IMR-90 (cell line): ENCODE measurements at regions not wholly inside any gene's neighbourhood (a gene's known extent, or its start where the extent isn't known, plus 50 kb on each side); places are given as distances from the start of the nearest gene placed in this dataset.

Experiments
- ATAC-seq: fragments of 200-7000 bp; cut with Tn5 transposase; 2 replicates; pipeline ENCODE4 v1.9.1; 2020; ENCODE audit warnings: low read depth, mild to moderate bottlenecking, moderate library complexity
- BruUV-seq: library from RNA; stranded (reverse); fragments of 400-500 nt; replicated peaks from 2 replicates; lab custom pipeline; 2021; lab: Mats Ljungman, UMichigan
- CTCF ChIA-PET: fragments of 300-600 bp; formaldehyde crosslinking; extraction: SDS; loops from one replicate; lab custom pipeline; 2021; ENCODE audit warnings: antibody characterized with exemption; lab: Yijun Ruan, JAX
- POLR2A ChIA-PET: fragments of 300-600 bp; sonication (Branson Sonifier 250); formaldehyde crosslinking; loops from one replicate; lab custom pipeline; 2022; ENCODE audit warnings: antibody characterized with exemption; ENCODE audit not compliant: unreplicated experiment; lab: Charles Lee
- DNase-seq: peaks from one replicate; pipeline ENCODE4 v3.0.0; 2013
- H2AFZ ChIP-seq: replicated peaks from 2 replicates; pipeline ENCODE3; 2013; ENCODE audit warnings: low read length, mild to moderate bottlenecking; ENCODE audit not compliant: poor library complexity
- H2AK5ac ChIP-seq: 2 replicates; pipeline ENCODE4 v1.6.1; 2013; ENCODE audit warnings: low read depth, low read length, inconsistent platforms
- H2AK9ac ChIP-seq: replicated peaks from 2 replicates; pipeline ENCODE3; 2013; ENCODE audit warnings: mild to moderate bottlenecking, low read depth, low read length, moderate library complexity; ENCODE audit not compliant: poor library complexity
- H2BK120ac ChIP-seq: 2 replicates; pipeline ENCODE4 v1.6.1; 2013; ENCODE audit warnings: low read depth, low read length, inconsistent platforms
- H2BK15ac ChIP-seq: 3 replicates; pipeline ENCODE4 v1.6.1; 2013; ENCODE audit warnings: low read depth, low read length, inconsistent platforms
- H2BK20ac ChIP-seq: 2 replicates; pipeline ENCODE4 v1.6.1; 2013; ENCODE audit warnings: low read depth, mild to moderate bottlenecking, inconsistent platforms, low read length, moderate library complexity
- H2BK5ac ChIP-seq: 2 replicates; pipeline ENCODE4 v1.6.1; 2013; ENCODE audit warnings: mild to moderate bottlenecking, low read depth, low read length, inconsistent platforms; ENCODE audit not compliant: poor library complexity, severe bottlenecking
- H3K14ac ChIP-seq: replicated peaks from 2 replicates; pipeline ENCODE4 v1.6.1; 2013; ENCODE audit warnings: low read depth, low read length, inconsistent platforms
- H3K18ac ChIP-seq: 2 replicates; pipeline ENCODE4 v1.6.1; 2013; ENCODE audit warnings: low read depth, low read length, control low read depth
- H3K23ac ChIP-seq: 2 replicates; pipeline ENCODE4 v1.6.1; 2013; ENCODE audit warnings: low read depth, low read length, inconsistent platforms
- H3K27ac ChIP-seq: 2 replicates; pipeline ENCODE4 v1.5.1; 2013; ENCODE audit warnings: mild to moderate bottlenecking, control low read depth, low read length; ENCODE audit not compliant: insufficient read depth
- H3K27me3 ChIP-seq: 2 replicates; pipeline ENCODE4 v1.6.1; 2013; ENCODE audit warnings: low read length; ENCODE audit not compliant: control insufficient read depth, insufficient read depth
- H3K36me3 ChIP-seq: 2 replicates; pipeline ENCODE4 v1.6.1; 2013; ENCODE audit warnings: low read length, mixed read lengths; ENCODE audit not compliant: control insufficient read depth, insufficient read depth
- H3K4ac ChIP-seq: 2 replicates; pipeline ENCODE4 v1.6.1; 2013; ENCODE audit warnings: low read depth, low read length, inconsistent platforms
- H3K4me1 ChIP-seq: 2 replicates; pipeline ENCODE4 v1.6.1; 2013; ENCODE audit warnings: low read length, mixed read lengths; ENCODE audit not compliant: control insufficient read depth, insufficient read depth
- H3K4me2 ChIP-seq: 2 replicates; pipeline ENCODE4 v1.6.1; 2013; ENCODE audit warnings: low read depth, mild to moderate bottlenecking, control low read depth, low read length, moderate library complexity
- H3K4me3 ChIP-seq: 2 replicates; pipeline ENCODE4 v1.5.1; 2013; ENCODE audit warnings: low read depth, mild to moderate bottlenecking, control low read depth, low read length, moderate library complexity; ENCODE audit not compliant: insufficient read depth
- H3K56ac ChIP-seq: 2 replicates; pipeline ENCODE4 v1.6.1; 2013; ENCODE audit warnings: low read length, inconsistent platforms; ENCODE audit not compliant: insufficient read depth; ENCODE audit errors: extremely low read depth
- H3K79me1 ChIP-seq, 2 experiments: 2 replicates each; pipeline ENCODE4 v1.6.1; 2013; ENCODE audit warnings: low read length in 2 of 2, inconsistent platforms in 1 of 2, low read depth in 1 of 2
- H3K9ac ChIP-seq: 2 replicates; pipeline ENCODE4 v1.6.1; 2013; ENCODE audit warnings: low read depth, low read length, control low read depth
- H3K9me1 ChIP-seq: 2 replicates; pipeline ENCODE4 v1.6.1; 2013; ENCODE audit warnings: low read length, inconsistent platforms; ENCODE audit not compliant: insufficient read depth
- H3K9me3 ChIP-seq: 2 replicates; pipeline ENCODE4 v1.6.1; 2013; ENCODE audit warnings: low read length; ENCODE audit not compliant: control insufficient read depth, insufficient read depth
- H4K20me1 ChIP-seq: 2 replicates; pipeline ENCODE4 v1.6.1; 2013; ENCODE audit warnings: low read length, inconsistent platforms; ENCODE audit not compliant: insufficient read depth
- H4K5ac ChIP-seq: 2 replicates; pipeline ENCODE4 v1.6.1; 2013; ENCODE audit warnings: mild to moderate bottlenecking, low read depth, low read length, control low read depth
- H4K8ac ChIP-seq, 2 experiments: 2 replicates each; pipeline ENCODE4 v1.6.1; 2013; ENCODE audit warnings: low read depth in 2 of 2, low read length in 2 of 2, control low read depth in 1 of 2, inconsistent platforms in 1 of 2
- H4K91ac ChIP-seq: 2 replicates; pipeline ENCODE4 v1.6.1; 2013; ENCODE audit warnings: low read depth, low read length, inconsistent platforms; ENCODE audit not compliant: insufficient read depth
- FOS ChIP-seq: fragments of 150-350 bp; IDR thresholded peaks from 2 replicates; pipeline ENCODE4 v1.6.1; 2016; ENCODE audit warnings: low read depth, low read length
- MAFK ChIP-seq: IDR thresholded peaks from 2 replicates; pipeline ENCODE4 v1.6.1; 2012; ENCODE audit warnings: low read depth, low read length, improper control_type of control experiment
- MAZ ChIP-seq: IDR thresholded peaks from 2 replicates; pipeline ENCODE4 v1.6.1; 2012; ENCODE audit warnings: low read depth, mild to moderate bottlenecking, low read length, improper control_type of control experiment, moderate library complexity, borderline replicate concordance
- POLR2A ChIP-seq: IDR thresholded peaks from 2 replicates; pipeline ENCODE4 v1.6.1; 2012; ENCODE audit warnings: mild to moderate bottlenecking, low read depth, low read length
- RCOR1 ChIP-seq: IDR thresholded peaks from 2 replicates; pipeline ENCODE4 v1.6.1; 2012; ENCODE audit warnings: mild to moderate bottlenecking, low read length, improper control_type of control experiment; ENCODE audit not compliant: insufficient replicate concordance
- RFX5 ChIP-seq: IDR thresholded peaks from 2 replicates; pipeline ENCODE4 v1.8.0; 2012; ENCODE audit warnings: low read depth, mild to moderate bottlenecking, low read length, moderate library complexity
- WGBS, 2 experiments: methylation state at CpG; one replicate each; pipeline versions ENCODE4 v1.1.5 to v1.1.7; 2013; ENCODE audit warnings: missing lambda C conversion rate in 2 of 2; ENCODE audit not compliant: insufficient read length in 1 of 2; ENCODE audit errors: extremely low coverage in 2 of 2; 5-methylcytosine and 5-hydroxymethylcytosine counted together
- dilution Hi-C: fragments of 300-500 bp; cut with HindIII; formaldehyde crosslinking; loops from one replicate; pipeline ENCODE4 v1.14.3; 2018; ENCODE audit warnings: low sequenced_read_pairs; ENCODE audit not compliant: unreplicated experiment
- in situ Hi-C: fragments of 300-500 bp; cut with MboI; formaldehyde crosslinking; loops from 3 replicates; pipeline ENCODE4 v1.14.3; 2019; ENCODE audit warnings: low sequenced_read_pairs, inconsistent platforms, mixed read lengths
- intact Hi-C: fragments of 100-400 bp; cut with micrococcal nuclease; formaldehyde crosslinking; loops from 2 replicates; pipeline ENCODE4 v1.10.0; 2022
- TF ChIP-seq, protein P1 (sequence below): fragments of 150-350 bp; IDR thresholded peaks from 2 replicates; pipeline ENCODE4 v1.6.1; 2017; ENCODE audit warnings: mild to moderate bottlenecking, antibody characterized with exemption, low read length, low read depth

DNA sequence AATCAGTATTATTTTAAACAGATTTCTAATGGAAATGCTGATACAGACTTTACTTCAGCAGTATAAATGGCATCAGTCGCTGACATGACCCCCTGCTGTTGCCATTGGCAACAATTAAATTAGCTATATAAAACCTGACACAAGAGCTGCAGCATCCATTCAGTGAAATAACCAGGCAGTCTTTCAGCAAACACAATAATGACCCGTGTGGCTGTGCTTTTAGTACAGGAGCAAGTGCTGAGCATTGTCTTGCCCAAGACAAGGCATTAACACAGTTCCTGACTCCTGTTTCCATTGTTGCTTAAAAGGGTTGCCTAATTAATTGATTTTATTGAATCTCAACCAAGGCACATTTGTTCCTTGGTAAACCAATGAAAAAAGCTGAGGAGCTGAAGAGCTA, 382.1 kb downstream of the HACE1 start:
- ATAC-seq = no peak
- Histone ChIP-seq H3K9me1 (no peaks in the 10 kb centered on the region), H2BK20ac (no peak overlapping the region), H4K20me1 (no peaks in the 10 kb centered on the region), H3K4ac (no peak overlapping the region), H3K18ac (no peak overlapping the region), H2AK5ac (no peak overlapping the region), H2BK120ac (no peak overlapping the region), H4K8ac (no peak overlapping the region), H3K56ac (no peak overlapping the region), H3K23ac (no peak overlapping the region), H2BK5ac (no peak overlapping the region), H3K79me1 (no peaks in the 10 kb centered on the region), H3K36me3 (no peaks in the 10 kb centered on the region), H3K9me3 (no peaks in the 10 kb centered on the region; the same call in 1 of the 2 replicates), H2BK15ac (no peak overlapping the region), H3K4me1 (no peaks in the 10 kb centered on the region), H3K27ac (no peak overlapping the region), H3K4me2 (no peak overlapping the region), H3K9ac (no peak overlapping the region), H2AFZ (no peak overlapping the region), H2AK9ac (no peak overlapping the region), H3K14ac (no peak overlapping the region), H4K5ac (no peak overlapping the region), H4K91ac (no peak overlapping the region), H3K4me3 (no peak overlapping the region), H3K27me3 (no peaks in the 10 kb centered on the region)
- WGBS, 2 experiments = no CpG with 5 or more reads among the region's 2 CpGs
- BruUV-seq = no TSS peak
- ChIA-PET CTCF (no interaction called here), POLR2A (no interaction called here)
- dilution Hi-C loops (no loop called here), intact Hi-C loops (no loop called here), in situ Hi-C loops (no loop called here)
- no peak for DNase-seq
- TF ChIP-seq POLR2A (no peak), RFX5 (no peak), RCOR1 (no peak), MAFK (no peak), FOS (no peak), MAZ (no peak)
- TF ChIP-seq, protein P1, sequence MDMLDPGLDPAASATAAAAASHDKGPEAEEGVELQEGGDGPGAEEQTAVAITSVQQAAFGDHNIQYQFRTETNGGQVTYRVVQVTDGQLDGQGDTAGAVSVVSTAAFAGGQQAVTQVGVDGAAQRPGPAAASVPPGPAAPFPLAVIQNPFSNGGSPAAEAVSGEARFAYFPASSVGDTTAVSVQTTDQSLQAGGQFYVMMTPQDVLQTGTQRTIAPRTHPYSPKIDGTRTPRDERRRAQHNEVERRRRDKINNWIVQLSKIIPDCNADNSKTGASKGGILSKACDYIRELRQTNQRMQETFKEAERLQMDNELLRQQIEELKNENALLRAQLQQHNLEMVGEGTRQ = no peak
